ENCODE measurements at regions not wholly inside any gene's neighbourhood (a gene's known extent, or its start where the extent isn't known, plus 50 kb on each side); places are given as distances from the start of the nearest gene placed in this dataset.

DNA sequence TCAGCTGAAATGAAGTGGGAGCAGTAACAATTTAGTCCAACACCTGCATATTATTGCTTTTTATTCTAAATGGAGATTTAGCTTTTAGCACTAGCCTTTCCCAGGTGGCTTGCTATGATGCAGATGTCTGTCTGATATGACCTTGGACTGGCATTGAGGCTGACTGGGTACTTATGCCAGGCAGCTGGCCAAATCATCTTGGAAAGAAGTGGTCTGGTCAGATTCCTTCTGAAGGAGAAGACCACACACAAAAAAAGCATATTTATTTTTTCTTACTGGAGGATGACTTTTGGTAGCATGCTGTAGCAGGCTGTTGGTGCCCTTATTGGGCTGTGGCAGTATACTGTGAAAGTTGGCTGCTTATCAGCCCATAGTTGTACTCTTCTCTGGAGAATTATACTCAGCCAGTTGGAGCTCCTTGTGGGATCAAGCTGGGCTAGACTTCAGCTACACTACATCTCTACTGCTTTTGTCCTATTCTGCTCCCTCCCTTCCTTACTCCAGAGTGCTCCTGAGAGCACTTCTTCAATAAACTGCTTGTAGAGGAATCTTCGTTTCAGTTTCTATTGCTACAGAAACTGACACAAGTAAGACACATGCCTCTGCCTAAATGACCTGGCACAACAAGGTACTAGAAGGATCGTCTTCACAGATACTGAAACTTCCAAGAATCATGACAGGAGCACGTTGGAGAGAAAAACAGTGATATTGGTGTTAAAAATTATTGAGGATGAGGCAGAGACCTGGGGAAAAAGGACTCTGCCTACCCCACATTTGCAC, 196.8 kb upstream of the RPS6KA3 start:
- DNase-seq, result no peak

DNA sequence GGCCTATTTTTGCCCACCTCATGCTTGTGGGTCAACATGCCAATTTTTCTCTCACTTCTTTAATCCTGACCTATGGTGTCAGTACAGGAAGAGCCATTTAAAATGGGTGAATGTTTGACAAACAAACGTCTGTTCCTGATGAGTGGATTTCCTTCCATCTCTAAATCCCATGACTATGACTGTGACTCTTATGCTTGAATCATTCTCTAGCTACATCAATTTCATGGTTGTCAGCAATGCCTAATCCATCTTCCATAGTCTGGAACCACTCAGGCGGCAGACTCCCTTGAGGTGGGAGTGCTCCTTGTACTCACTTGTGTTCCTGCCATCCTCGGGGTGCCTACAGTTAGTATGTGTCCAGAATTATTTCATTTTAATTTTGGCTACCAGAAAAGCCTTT, 194.9 kb upstream of the RPS6KA3 start:
- no peak for DNase-seq

DNA sequence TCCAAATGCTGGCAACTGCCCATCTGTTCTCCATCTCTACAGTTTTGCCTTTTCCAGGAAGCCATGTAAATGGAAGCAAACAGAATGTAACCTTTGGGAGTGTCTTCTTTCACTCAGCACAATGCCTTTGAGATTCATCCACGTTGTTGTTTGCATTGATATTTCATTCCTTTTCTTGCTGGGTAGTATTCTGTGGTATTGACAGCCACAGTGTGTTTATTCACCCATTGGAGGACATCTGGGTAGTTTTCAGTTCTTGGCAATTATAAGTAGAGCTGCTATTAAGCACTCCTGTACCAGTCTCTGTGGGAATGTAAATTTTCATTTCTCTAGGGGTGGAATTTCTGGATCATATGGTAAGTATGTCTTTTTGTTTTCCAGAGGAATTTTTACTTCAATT, 194.3 kb upstream of the RPS6KA3 start:
- DNase-seq, result no peak

DNA sequence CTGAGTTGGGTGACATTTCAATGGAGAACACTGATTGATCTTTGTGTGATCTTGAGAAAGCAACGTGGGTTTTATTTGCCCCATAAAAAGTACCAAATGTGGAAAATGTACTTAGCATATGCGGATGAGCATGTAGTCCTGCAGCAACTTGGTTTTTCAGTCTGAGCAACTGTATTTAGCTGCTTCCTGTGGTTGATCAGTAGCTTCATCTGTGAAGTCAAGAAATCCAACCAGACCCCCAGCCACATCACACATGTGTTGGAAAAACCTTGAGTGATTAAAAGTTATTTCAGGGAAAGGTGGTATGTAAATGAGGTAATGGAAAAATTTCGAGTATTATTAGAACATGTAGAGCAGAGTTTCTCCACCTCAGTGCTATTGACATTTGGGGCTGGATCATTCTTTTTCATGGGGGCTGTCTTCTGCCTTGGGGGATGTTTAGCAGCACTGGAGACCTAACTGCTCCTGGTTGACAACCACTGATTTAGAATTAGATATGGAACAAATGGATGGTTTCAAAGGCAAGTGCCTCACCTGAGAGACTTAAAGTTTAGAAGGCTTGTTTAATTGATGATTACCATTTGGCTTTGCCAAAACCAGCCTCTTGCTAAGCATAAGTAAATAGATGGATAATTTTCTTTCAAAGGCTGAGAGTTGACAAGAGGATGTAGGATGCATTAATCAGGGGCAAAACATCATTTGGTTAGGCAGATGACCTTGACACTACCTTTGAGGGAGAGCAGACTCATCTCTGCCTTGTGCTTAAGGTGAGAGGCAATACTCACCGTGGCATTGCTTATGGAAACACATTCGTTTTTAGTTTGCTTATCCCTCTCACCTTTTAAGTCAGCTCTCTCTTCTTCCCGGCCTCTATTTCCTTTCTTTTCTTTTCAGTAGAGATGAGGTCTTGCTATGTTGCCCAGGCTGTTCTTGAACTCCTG, 193.0 kb upstream of the RPS6KA3 start:
- no peak for DNase-seq

DNA sequence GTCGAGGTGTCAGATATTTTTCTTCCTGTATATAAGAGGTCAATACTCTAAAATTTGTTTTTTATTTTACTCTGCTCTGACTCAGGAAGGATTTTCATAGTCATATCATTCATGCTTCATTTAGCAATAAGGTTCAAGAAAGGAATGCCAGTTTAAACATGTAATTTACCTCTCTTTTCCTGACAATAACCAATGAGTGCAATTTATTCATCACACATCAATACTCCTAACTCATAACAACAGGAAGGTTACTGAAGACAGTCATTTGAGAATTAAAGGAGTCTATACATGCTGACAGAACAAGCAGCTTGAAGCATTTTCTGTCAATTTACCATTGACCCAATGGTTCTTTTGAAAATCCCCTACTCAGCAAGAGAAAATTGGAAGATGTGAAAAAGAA, 190.3 kb upstream of the RPS6KA3 start:
- no peak for DNase-seq

DNA sequence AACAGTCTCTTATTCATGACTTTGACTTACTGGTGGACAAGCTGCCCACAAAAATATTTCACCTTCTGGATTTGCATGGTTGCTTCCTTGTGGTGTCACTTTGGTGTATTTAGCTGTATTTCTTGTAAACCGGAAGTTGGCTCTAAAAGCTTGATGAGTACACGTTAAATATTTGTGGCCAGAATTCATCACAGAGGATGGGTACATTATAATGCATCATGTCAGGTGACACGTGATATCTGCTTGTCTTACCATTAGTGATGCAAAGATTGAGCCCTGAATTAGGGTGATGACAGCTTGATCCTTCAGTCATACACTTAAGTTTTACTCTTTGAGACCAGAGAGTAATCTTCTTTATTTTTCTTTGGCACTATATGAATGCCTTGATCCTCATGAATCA, 188.3 kb upstream of the RPS6KA3 start:
- no peak for DNase-seq

DNA sequence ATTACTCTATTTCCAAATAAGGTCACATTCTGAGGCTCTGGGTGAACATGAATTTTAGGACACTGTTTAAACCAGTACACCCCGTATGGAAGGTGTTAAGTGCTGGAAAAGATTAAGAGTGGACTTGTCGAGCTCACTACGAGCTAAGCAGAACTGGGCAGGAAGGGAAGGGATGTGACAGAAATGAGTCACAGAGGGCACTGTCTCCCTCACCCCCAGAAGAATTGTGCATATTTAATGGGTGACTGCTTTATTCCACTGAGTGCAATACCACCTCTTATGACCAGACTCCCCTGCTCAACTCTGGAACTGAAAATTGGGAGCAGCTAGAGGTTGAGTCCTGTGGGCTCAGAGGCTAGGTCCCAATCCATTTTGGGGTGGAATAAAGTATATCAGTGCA, 187.4 kb upstream of the RPS6KA3 start:
- DNase-seq, result no peak

DNA sequence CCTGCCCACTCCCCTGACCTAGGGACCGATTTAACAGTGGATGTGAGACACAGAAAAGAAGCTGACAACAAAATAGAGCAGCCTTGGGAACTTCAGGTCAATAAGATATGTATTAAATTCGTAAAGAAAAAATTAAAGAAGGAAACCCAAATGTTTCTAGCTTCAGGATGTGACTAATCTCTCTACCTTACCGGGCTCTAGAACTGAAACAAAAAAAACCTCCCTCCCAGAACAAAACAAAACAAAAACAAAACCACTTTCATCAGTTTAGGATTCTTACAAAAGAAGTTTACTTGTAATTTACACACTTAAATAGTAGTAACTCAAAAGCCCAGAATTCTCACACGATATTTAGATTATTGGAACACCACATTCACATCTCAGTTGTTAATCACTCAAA, 185.8 kb upstream of the RPS6KA3 start:
- DNase-seq, result no peak

DNA sequence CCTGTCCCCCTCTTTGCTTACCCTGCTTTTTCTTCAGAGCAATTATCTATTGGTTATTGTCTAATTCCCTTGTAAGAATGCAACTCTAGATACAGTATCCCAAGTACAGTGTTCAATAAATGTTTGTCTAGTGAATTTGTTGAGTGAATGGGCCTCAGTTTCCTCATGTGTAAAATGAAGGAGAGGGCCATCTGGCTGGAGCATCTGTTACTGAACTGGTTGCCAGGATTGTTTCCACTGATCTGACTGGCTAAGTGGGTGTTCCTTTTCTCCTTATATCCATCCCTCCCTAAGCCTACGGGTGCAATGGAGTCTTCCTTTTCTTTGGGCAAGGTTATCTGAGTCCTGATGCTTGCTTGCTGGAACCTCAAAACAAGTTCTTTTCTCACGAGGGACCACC, 185.2 kb upstream of the RPS6KA3 start:
- no peak for DNase-seq

DNA sequence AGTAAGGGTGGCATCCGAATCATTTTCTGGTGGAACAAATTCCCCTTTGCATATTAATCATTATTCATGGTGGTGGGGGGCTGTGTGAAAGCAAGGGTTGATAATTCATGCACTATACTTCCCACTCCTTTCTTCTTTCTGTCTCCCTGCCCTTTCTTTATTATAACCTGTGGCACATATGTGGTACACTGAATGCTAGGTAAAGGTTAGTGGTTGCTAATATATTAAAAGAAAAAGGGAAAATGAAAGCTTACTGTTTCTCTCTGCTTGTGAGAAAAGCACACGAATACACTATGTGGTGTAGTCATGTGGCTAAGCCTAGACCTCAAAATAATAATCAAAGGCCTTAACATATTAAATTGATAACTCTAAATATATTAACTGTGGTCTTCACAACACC, 178.4 kb upstream of the RPS6KA3 start:
- DNase-seq, result no peak

DNA sequence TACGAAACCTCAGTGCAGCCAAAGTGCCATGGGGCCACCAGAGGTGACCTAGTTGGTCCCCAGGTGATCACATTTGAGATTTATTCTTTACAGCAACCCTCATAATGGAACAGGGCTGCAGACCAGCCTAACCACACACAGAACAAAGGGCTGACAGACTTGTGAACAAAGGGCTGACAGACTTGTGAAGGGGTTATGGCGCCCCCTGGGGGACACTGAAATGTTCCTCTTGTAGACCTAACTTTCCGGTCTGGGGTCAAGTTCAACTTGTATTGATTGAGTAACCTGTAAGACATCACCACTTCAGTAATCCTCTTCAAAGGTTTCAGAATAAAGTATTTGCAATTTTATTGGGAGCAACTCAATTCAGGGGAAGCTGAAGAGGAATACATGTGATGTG, 175.9 kb upstream of the RPS6KA3 start:
- peak; percentile 32 for DNase-seq

DNA sequence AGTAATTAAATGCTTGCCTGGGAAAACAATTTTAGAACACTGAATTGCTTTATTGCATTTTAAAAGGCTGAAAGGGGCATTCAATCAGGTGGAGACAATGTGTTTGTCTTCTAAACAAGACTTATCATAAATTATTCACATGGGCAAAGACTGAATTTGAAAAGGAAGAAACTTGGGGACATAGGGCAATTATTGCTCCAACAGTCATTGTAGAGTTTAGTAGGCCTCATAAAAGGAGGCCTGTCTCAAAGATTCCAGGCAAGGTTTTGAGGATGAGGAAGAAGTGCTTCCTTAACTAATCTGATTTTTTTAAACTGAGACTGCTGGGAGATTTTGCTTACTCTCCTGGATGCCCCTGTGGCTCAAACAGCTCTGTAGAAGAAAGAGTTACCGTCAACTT, 174.4 kb upstream of the RPS6KA3 start:
- DNase-seq, result no peak

DNA sequence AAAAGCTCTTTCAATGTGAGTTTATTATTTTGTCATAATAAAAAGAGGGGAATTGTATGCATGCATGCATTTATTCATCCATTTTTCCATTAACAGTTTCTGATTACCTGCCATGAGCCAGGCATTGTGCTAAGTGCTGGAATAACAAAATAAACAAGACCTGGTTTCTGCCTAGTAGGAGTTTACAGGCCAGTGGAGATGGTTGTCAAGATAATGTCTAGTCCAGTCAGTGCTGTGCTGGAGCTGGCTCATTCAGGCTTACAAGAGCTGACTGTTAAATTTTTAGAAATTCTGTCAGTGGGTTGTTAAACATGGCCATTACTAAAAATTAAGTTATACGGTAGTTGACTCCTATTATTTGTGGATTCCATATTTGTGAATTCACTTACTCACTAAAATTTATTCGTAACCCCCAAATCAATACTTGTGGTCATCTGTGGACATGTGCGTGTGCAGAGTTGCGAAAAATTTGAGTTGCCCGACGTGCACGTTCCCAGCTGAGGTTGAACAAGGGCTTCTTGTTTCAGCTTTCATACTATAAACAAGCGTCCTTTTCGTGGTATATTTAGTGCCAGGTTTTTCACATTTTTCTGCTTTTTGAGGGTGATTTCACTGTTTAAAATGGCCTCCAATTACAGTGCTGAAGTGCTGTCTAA, 172.3 kb upstream of the RPS6KA3 start:
- DNase-seq, result no peak

DNA sequence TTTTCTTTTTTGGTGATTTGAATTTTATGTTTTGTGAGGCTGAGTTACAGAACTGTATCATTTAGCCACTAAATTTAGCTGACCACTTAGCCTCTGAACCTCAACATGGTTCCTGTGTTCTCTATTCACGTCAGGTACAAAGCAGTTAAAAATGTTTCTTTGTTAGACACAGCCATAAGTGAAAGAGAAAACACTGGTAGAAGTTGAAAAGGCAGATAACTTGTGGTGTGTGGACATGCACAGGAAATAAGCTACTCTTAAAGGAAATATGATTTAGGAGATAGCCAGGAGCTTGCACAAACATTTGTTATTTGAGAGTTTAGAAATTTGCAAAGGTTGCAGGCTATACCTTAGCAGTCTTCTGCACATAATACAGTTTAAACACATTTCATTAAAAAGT, 171.0 kb upstream of the RPS6KA3 start:
- DNase-seq, result no peak

DNA sequence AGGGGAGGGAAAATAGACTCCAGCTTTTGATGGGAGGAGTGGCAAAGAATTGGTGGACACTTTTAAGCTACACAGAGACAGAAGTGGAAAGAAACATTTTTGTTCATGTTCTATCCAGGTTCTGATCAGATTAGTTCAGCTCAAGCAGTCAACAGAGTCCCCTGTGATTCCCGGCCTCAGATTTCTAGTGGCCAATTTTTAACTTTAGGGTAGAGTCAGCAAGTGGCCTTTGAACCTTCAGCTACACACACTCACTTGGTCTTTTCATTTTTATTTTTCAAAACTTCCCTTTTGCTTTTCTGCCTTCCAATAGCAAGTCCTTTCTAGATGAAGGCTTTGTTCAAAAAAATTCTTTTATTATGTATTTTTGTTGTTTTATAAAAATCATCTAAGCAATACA, 169.2 kb upstream of the RPS6KA3 start:
- no peak for DNase-seq

DNA sequence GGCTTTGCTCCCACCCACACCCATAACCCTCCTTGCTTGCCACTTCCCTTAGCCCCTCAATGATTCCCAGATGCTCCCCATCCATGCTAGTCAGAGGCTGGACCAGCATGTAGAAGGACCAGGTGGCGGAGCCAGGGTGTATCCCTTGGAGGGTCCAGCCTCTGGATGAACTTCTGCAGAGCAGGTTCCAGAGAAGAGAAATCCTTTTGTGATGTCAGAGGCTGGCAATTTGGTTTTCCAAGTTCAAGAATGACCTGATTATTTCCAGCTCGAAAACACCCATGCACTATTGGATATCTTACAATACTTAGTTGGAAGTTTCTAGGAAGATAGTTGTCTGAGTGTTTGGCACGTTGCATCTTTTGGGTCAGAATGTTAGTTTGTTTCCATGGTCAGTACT, 168.3 kb upstream of the RPS6KA3 start:
- DNase-seq, result no peak

DNA sequence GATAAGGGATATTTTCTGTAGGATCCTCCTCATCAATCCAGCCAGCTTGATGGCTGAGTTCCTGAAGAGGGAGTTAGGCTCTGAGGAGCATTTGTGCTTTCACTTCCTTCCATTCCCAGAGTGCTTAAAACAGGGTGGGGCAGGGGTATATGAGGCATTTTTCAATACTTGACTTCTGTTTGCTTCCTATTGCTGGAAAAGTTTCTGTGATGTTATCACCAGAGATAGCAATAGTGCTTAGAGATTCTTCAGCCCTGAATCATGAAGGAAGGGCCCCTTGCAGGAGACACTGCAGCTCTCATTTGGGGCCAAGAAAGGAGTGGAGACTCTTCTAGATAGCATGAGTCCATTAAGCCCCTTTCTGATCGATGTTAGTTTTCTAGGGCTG, 166.7 kb upstream of the RPS6KA3 start:
- DNase-seq, result no peak

DNA sequence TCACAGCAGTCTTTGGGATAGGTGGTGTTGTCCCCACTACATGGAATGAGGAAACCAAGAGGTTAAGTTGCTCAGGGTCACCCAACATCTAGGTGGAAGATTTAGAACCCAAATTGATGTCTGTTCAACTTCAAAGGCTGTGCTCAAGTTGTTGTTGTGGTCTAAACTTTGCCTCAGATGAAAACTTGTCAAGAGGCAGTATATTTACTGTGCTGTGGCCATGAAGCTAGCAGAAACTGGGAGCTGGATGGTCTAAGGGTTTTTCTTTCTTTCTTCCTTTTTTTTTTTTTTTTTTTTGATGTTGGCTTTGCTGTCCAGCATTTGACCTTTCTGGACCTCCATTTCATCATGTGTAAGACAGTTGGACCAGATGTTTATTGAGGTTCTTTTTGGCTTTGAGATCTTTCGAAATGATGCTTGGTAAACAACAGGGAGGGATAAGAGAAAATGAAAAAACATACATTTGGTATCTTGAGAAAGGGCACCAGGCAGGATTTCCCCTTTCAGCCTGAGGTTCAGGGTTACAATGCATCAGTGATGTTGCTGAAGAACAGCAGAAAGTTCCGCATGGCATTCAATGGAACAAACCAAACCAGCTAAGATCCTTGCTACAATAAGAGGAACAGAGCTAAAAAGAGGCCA, 166.2 kb upstream of the RPS6KA3 start:
- no peak for DNase-seq

DNA sequence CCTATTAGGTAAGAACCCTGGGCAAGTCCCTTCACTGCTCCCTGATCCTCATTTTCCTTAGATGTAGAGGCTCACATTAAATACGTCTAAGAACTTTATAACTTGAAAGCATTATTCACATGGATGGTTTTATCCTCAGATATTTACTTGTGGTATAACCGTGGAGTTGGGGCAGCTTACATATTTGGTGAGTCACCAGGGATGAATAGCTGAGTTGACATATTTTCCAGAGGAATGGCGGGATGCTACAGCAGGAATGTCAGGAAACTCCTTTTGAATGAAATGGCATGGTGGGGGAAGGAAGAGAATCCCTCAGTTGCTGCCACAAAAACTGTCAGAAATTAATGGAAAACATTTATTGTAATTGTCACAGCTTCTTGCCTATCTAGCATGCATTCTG, 165.3 kb upstream of the RPS6KA3 start:
- no peak for DNase-seq

DNA sequence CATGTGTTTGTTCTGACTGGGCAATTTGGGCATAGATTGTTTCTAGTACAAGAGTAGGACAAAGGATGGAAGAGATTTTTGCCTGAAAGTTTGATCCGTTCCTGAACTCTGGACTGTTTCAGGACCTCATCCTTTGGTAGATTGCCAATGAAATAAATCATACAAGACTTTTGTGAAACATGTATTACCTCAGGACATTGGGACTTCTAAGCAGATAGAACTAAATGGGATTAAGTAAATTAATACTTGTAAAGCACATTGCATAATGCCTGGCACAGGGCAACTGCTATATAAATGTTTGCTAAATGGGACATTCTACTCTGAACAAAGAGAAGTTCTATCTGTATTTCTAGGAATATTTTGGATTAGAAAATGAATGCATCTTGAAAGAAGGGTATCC, 164.8 kb upstream of the RPS6KA3 start:
- no peak for DNase-seq

DNA sequence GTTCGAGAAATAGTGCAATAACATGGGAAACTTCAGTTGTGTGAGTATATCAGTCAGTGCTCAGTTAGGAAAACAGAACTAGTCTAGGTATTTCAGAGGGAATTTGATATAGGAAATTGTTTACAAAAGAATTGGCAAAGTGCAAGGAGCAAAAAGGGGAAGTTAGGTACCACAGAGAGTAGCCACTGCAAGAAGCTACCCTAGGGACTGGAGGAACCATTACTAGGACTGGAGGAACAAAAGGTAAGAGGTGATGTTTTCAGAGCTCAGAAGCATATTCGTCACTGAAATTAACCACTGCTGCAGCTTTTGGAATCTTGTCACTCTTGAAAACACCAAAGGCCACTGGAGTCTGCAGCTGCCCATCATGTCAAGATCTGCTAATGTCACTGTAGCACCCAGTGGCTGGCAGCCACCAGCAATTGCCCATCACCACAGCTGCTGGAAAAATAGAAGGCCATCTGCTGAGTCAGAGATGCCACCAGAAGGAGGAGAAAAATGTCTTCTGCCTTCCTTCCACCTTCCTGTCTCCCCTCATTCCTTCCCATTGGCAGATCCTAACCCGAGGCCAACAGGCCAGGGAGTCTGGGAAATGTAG, 160.6 kb upstream of the RPS6KA3 start:
- no peak for DNase-seq

DNA sequence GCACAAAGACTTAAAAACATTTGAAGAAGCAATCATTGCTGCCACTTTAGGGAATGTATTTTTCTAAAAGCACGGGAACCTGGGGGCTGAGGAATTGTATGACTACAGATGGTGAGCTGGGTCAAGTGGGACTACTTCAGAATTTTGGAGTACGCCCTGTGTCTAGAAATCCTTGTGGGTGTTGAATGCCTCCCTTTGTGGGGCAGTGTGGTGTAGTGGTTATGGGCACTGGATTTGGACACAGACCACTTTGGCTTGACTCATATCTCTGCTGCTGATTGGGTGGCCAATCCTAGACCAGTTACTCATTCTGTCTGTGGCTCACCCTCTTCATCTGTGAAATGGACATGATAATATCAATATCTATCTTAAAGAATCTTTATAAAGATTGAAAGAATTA, 155.0 kb upstream of the RPS6KA3 start:
- DNase-seq, result no peak

DNA sequence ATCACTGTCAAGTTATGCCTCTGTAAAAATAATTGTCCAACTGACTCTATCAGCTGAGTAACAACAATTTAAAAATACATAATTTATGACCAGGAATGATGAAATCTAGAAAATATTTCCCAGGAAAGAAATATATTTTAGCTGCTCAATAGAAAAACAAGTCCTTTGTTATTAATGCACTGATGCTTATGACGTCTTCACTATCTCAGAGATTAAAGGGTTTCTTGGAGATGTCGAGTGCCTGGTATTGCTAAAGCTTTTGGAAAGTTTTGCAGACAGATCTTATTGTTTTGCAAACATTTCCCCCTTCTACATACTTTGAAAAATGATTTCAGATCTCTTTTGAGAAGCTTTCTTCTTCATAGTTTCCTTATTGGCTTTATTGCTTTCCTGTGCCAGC, 154.6 kb upstream of the RPS6KA3 start:
- no peak for DNase-seq
